ENCODE measurements at regions not wholly inside any gene's neighbourhood (a gene's known extent, or its start where the extent isn't known, plus 50 kb on each side); places are given as distances from the start of the nearest gene placed in this dataset.
"Not testable (repeated sequence)": the region's sequence is repeated elsewhere in the genome, so short reads cannot be mapped to it uniquely, and the experiment has no call there.

DNA sequence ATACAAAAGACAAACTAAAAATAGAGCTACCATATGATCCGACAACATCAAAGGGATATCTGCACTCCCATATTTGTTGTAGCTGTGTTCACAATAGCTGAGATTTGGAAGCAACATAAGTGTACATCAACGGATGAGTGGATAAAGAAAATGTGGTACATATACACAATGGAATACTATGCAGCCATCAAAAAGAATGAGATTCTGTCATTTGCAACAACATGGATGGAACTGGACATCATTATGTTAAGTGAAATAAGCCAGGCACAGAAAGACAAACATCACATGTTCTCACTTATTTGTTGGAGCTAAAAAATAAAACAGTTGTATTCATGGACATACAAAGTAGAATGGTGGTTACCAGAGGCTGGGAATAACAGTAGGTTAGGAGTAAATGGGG lies 527.0 kb downstream of the GLUD2 start:
- TF ChIP-seq, protein P1, sequence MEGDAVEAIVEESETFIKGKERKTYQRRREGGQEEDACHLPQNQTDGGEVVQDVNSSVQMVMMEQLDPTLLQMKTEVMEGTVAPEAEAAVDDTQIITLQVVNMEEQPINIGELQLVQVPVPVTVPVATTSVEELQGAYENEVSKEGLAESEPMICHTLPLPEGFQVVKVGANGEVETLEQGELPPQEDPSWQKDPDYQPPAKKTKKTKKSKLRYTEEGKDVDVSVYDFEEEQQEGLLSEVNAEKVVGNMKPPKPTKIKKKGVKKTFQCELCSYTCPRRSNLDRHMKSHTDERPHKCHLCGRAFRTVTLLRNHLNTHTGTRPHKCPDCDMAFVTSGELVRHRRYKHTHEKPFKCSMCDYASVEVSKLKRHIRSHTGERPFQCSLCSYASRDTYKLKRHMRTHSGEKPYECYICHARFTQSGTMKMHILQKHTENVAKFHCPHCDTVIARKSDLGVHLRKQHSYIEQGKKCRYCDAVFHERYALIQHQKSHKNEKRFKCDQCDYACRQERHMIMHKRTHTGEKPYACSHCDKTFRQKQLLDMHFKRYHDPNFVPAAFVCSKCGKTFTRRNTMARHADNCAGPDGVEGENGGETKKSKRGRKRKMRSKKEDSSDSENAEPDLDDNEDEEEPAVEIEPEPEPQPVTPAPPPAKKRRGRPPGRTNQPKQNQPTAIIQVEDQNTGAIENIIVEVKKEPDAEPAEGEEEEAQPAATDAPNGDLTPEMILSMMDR (IDR thresholded peaks at IDR 0.05), result not testable (repeated sequence)
- TF ChIP-seq EP300, POLR2A (IDR thresholded peaks at IDR 0.05): not testable (repeated sequence)
